Activated CD8-positive, alpha-beta memory T cell treated with anti-CD3 and anti-CD28 coated beads, Interleukin-2, amount 10 ng/mL, durations not matched to agents 7 days and 5 days (primary cell): ENCODE measurements at regions not wholly inside any gene's neighbourhood (a gene's known extent, or its start where the extent isn't known, plus 50 kb on each side); places are given as distances from the start of the nearest gene placed in this dataset.
A peak's percentile ranks its signal among the peaks of the same experiment; 100 is the strongest.
"Not testable (repeated sequence)": the region's sequence is repeated elsewhere in the genome, so short reads cannot be mapped to it uniquely, and the experiment has no call there.

Experiments
- ATAC-seq: fragments of 150-1000 bp; cut with Tn5 transposase; one replicate; pipeline ENCODE4 v1.10.0; 2021; ENCODE audit warnings: moderate library complexity
- CTCF ChIA-PET: fragments of 350-600 bp; sonication (Branson Sonifier 250); formaldehyde crosslinking; loops from one replicate; lab custom pipeline; 2021; ENCODE audit warnings: antibody characterized with exemption; lab: Charles Lee
- DNase-seq: peaks from one replicate; pipeline ENCODE4 v3.0.0-alpha.2; 2020
- H3K27ac Mint-ChIP-seq: one replicate; pipeline ENCODE4 v1.8.0; 2021; ENCODE audit warnings: mild to moderate bottlenecking, mixed read lengths
- H3K27me3 Mint-ChIP-seq: one replicate; pipeline ENCODE4 v1.8.0; 2021; ENCODE audit warnings: mixed read lengths
- H3K36me3 Mint-ChIP-seq: one replicate; pipeline ENCODE4 v1.8.0; 2021; ENCODE audit warnings: mild to moderate bottlenecking, mixed read lengths
- H3K4me1 Mint-ChIP-seq: one replicate; pipeline ENCODE4 v1.8.0; 2021; ENCODE audit warnings: mixed read lengths
- H3K4me3 Mint-ChIP-seq: one replicate; pipeline ENCODE4 v1.8.0; 2021; ENCODE audit warnings: mild to moderate bottlenecking, moderate library complexity, mixed read lengths
- H3K9me3 Mint-ChIP-seq: one replicate; pipeline ENCODE4 v1.8.0; 2022; ENCODE audit warnings: low read depth, mixed read lengths

- CTCF ChIA-PET, result no interaction called here
- no peak overlapping the region for H3K4me3 Mint-ChIP-seq
- no peaks in the 10 kb centered on the region for H3K4me1 Mint-ChIP-seq
- ATAC-seq (no peak), DNase-seq (no peak)
- H3K27ac Mint-ChIP-seq, result no peak overlapping the region
- no peaks in the 10 kb centered on the region for H3K36me3 Mint-ChIP-seq
- peaks cover 4% of the 10 kb centered on the region for H3K9me3 Mint-ChIP-seq
- peaks cover 4% of the 10 kb centered on the region for H3K27me3 Mint-ChIP-seq
Observed at GRCh38 chr16:10232757-10233156, 50.5 kb upstream of the GRIN2A start.

- no peak for DNase-seq
- no peaks in the 10 kb centered on the region for H3K9me3 Mint-ChIP-seq
- H3K27me3 Mint-ChIP-seq, result no peaks in the 10 kb centered on the region
- H3K4me1 Mint-ChIP-seq, result no peaks in the 10 kb centered on the region
- no peak overlapping the region for H3K27ac Mint-ChIP-seq
- CTCF ChIA-PET, result no interaction called here
- no peaks in the 10 kb centered on the region for H3K36me3 Mint-ChIP-seq
- no peak for ATAC-seq
- H3K4me3 Mint-ChIP-seq, result no peak overlapping the region
Observed at GRCh38 chr16:10239640-10240039, 57.4 kb upstream of the GRIN2A start.

GRCh38 chr16:10240854-10241613 lies 58.8 kb upstream of the GRIN2A start:
- CTCF ChIA-PET, result no interaction called here
- no peak for ATAC-seq
- no peak overlapping the region for H3K27ac Mint-ChIP-seq
- no peak overlapping the region for H3K4me3 Mint-ChIP-seq
- DNase-seq, result no peak
- H3K27me3 Mint-ChIP-seq, result no peaks in the 10 kb centered on the region
- H3K36me3 Mint-ChIP-seq, result no peaks in the 10 kb centered on the region
- no peaks in the 10 kb centered on the region for H3K4me1 Mint-ChIP-seq
- no peaks in the 10 kb centered on the region for H3K9me3 Mint-ChIP-seq

- H3K27me3 Mint-ChIP-seq, result no peaks in the 10 kb centered on the region
- no peak overlapping the region for H3K27ac Mint-ChIP-seq
- CTCF ChIA-PET, result interaction anchor here (0.6 kb wide), 1 partner anchor 1083 kb away, joined by 4 read pairs; no protein-coding TSS in a partner anchor
- no peak for ATAC-seq
- no peak overlapping the region for H3K4me3 Mint-ChIP-seq
- H3K9me3 Mint-ChIP-seq, result no peaks in the 10 kb centered on the region
- H3K36me3 Mint-ChIP-seq, result no peaks in the 10 kb centered on the region
- DNase-seq, result no peak
- H3K4me1 Mint-ChIP-seq, result no peaks in the 10 kb centered on the region
Observed at GRCh38 chr16:10242097-10242496, 59.9 kb upstream of the GRIN2A start.

GRCh38 chr16:10242916-10243315 lies 60.7 kb upstream of the GRIN2A start:
- DNase-seq (no peak), ATAC-seq (no peak)
- Mint-ChIP-seq H3K9me3 (no peaks in the 10 kb centered on the region), H3K4me3 (no peak overlapping the region), H3K36me3 (no peaks in the 10 kb centered on the region), H3K27me3 (no peaks in the 10 kb centered on the region), H3K4me1 (no peaks in the 10 kb centered on the region), H3K27ac (no peak overlapping the region)
- CTCF ChIA-PET, result interaction anchor here (1.1 kb wide), 1 partner anchor 12 kb away, joined by 3 read pairs; no protein-coding TSS in a partner anchor

GRCh38 chr16:10245002-10245401 lies 62.8 kb upstream of the GRIN2A start:
- DNase-seq, result no peak
- no peak overlapping the region for H3K4me3 Mint-ChIP-seq
- no peak for ATAC-seq
- H3K9me3 Mint-ChIP-seq, result no peaks in the 10 kb centered on the region
- CTCF ChIA-PET, result no interaction called here
- no peaks in the 10 kb centered on the region for H3K36me3 Mint-ChIP-seq
- H3K27me3 Mint-ChIP-seq, result no peaks in the 10 kb centered on the region
- no peak overlapping the region for H3K27ac Mint-ChIP-seq
- no peaks in the 10 kb centered on the region for H3K4me1 Mint-ChIP-seq

- ATAC-seq (no peak), DNase-seq (no peak)
- Mint-ChIP-seq H3K9me3 (no peaks in the 10 kb centered on the region), H3K4me1 (no peaks in the 10 kb centered on the region), H3K4me3 (no peak overlapping the region), H3K36me3 (no peaks in the 10 kb centered on the region), H3K27me3 (peaks cover 2% of the 10 kb centered on the region), H3K27ac (no peak overlapping the region)
- CTCF ChIA-PET, result interaction anchor here (0.6 kb wide), 1 partner anchor 11 kb away, joined by 4 read pairs; no protein-coding TSS in a partner anchor
Observed at GRCh38 chr16:10250137-10250828, 68.1 kb upstream of the GRIN2A start.

GRCh38 chr16:10252155-10252554 lies 69.9 kb upstream of the GRIN2A start:
- Mint-ChIP-seq H3K27ac (no peak overlapping the region), H3K27me3 (peaks cover 6% of the 10 kb centered on the region), H3K9me3 (no peaks in the 10 kb centered on the region), H3K4me3 (no peak overlapping the region), H3K36me3 (no peaks in the 10 kb centered on the region), H3K4me1 (peaks cover 5% of the 10 kb centered on the region)
- no peak for ATAC-seq
- no peak for DNase-seq
- CTCF ChIA-PET, result no interaction called here

GRCh38 chr16:10253409-10253808 lies 71.2 kb upstream of the GRIN2A start:
- Mint-ChIP-seq H3K27me3 (peaks cover 6% of the 10 kb centered on the region), H3K36me3 (no peaks in the 10 kb centered on the region), H3K4me3 (no peak overlapping the region), H3K27ac (no peak overlapping the region), H3K9me3 (no peaks in the 10 kb centered on the region), H3K4me1 (peaks cover 6% of the 10 kb centered on the region)
- ATAC-seq, result no peak
- no peak for DNase-seq
- CTCF ChIA-PET, result interaction anchor here (5.7 kb wide), 1 partner anchor 256 kb away, joined by 44 read pairs; no protein-coding TSS in a partner anchor

GRCh38 chr16:10255728-10256127 lies 73.5 kb upstream of the GRIN2A start:
- ATAC-seq, result no peak
- no peak for DNase-seq
- Mint-ChIP-seq H3K27me3 (peaks cover 6% of the 10 kb centered on the region), H3K9me3 (no peaks in the 10 kb centered on the region), H3K4me3 (no peak overlapping the region), H3K4me1 (peaks cover 6% of the 10 kb centered on the region), H3K27ac (no peak overlapping the region), H3K36me3 (no peaks in the 10 kb centered on the region)
- CTCF ChIA-PET, result interaction anchor here (0.8 to 5.7 kb wide), 6 partner anchors 13 to 482 kb away, joined by 3 to 44 read pairs (median 6); no protein-coding TSS in a partner anchor

GRCh38 chr16:10256784-10257641 lies 74.8 kb upstream of the GRIN2A start:
- peak; percentile 56 for DNase-seq
- CTCF ChIA-PET, result interaction anchor here (0.6 to 5.7 kb wide), 13 partner anchors 9 to 487 kb away, joined by 3 to 44 read pairs (median 4); partner anchors contain the start of genes ATF7IP2 and NUBP1
- peaks cover 6% of the 10 kb centered on the region for H3K4me1 Mint-ChIP-seq
- no peaks in the 10 kb centered on the region for H3K36me3 Mint-ChIP-seq
- H3K9me3 Mint-ChIP-seq, result no peaks in the 10 kb centered on the region
- peaks cover 3% of the 10 kb centered on the region for H3K27me3 Mint-ChIP-seq
- no peak overlapping the region for H3K4me3 Mint-ChIP-seq
- peak; percentile 57 for ATAC-seq
- no peak overlapping the region for H3K27ac Mint-ChIP-seq

GRCh38 chr16:10257642-10258251 lies 75.5 kb upstream of the GRIN2A start:
- not testable (repeated sequence) for H3K27me3 Mint-ChIP-seq, DNase-seq, H3K9me3 Mint-ChIP-seq, H3K4me1 Mint-ChIP-seq, H3K27ac Mint-ChIP-seq, H3K36me3 Mint-ChIP-seq, ATAC-seq, H3K4me3 Mint-ChIP-seq
- CTCF ChIA-PET, result interaction anchor here (0.6 to 5.7 kb wide), 12 partner anchors 8 to 486 kb away, joined by 3 to 44 read pairs (median 4); partner anchors contain the start of gene NUBP1
